HEK293 (cell line): ENCODE measurements at regions not wholly inside any gene's neighbourhood (a gene's known extent, or its start where the extent isn't known, plus 50 kb on each side); places are given as distances from the start of the nearest gene placed in this dataset.

ENCODE experiments used
- CTCF ChIA-PET: fragments of 350-600 bp; formaldehyde crosslinking; extraction: SDS; loops from one replicate; lab custom pipeline; 2021; ENCODE audit warnings: antibody characterized with exemption; lab: Yijun Ruan, JAX
- POLR2A ChIA-PET: fragments of 300-600 bp; formaldehyde crosslinking; extraction: SDS; loops from one replicate; lab custom pipeline; 2020; ENCODE audit warnings: antibody characterized with exemption, inconsistent platforms; lab: Yijun Ruan, JAX
- H3K27ac ChIP-seq: fragments of 200-500 bp; sonication (Bioruptor generic); 2 replicates; pipeline ENCODE4 v1.5.1; 2014; ENCODE audit warnings: low read depth, low read length, control low read depth, inconsistent platforms; ENCODE audit errors: extremely low read depth
- H3K36me3 ChIP-seq, 2 experiments: fragments of 200-500 bp in 1 of 2; sonication (Bioruptor generic) in 1 of 2; 1 replicate in 1 of 2; 2 replicates in 1 of 2; pipeline ENCODE4 v1.5.1; 2014 to 2017; ENCODE audit warnings: inconsistent platforms in 2 of 2, low read length in 2 of 2; ENCODE audit not compliant: control insufficient read depth in 2 of 2, insufficient read depth in 1 of 2
- H3K4me1 ChIP-seq: fragments of 200-500 bp; sonication (Bioruptor generic); 2 replicates; pipeline ENCODE4 v1.5.1; 2014; ENCODE audit warnings: mild to moderate bottlenecking, low read length, inconsistent platforms; ENCODE audit not compliant: control insufficient read depth, insufficient read depth
- H3K4me3 ChIP-seq: 2 replicates; pipeline ENCODE4 v1.5.1; 2011; ENCODE audit warnings: low read depth, mild to moderate bottlenecking, control low read depth, low read length, moderate library complexity
- H3K9me3 ChIP-seq: fragments of 200-500 bp; sonication (Bioruptor generic); 2 replicates; pipeline ENCODE4 v1.5.1; 2014; ENCODE audit warnings: low read depth, low read length, inconsistent platforms; ENCODE audit not compliant: control insufficient read depth, insufficient read depth
- HOXA7 ChIP-seq: sonication (generic); formaldehyde crosslinking; IDR thresholded peaks from 2 replicates; pipeline ENCODE4 v1.8.1; 2022; ENCODE audit warnings: missing genetic modification reagents, borderline replicate concordance
- MYNN ChIP-seq: fragments of 450-650 bp; formaldehyde crosslinking; IDR thresholded peaks from 2 replicates; pipeline ENCODE4 v1.5.1; 2016; ENCODE audit warnings: missing biosample characterization, missing genetic modification characterization, borderline replicate concordance
- REPIN1 ChIP-seq: fragments of 450-650 bp; formaldehyde crosslinking; IDR thresholded peaks from 2 replicates; pipeline ENCODE4 v1.5.1; 2017; ENCODE audit warnings: missing biosample characterization, missing genetic modification characterization, low read depth
- SP7 ChIP-seq: fragments of 450-650 bp; formaldehyde crosslinking; IDR thresholded peaks from 2 replicates; pipeline ENCODE4 v1.5.1; 2016; ENCODE audit warnings: missing biosample characterization, missing genetic modification characterization
- YY1 ChIP-seq: fragments of 450-650 bp; formaldehyde crosslinking; IDR thresholded peaks from 2 replicates; pipeline ENCODE4 v1.5.1; 2018; ENCODE audit warnings: missing biosample characterization, missing genetic modification characterization
- ZBTB1 ChIP-seq: fragments of 450-650 bp; formaldehyde crosslinking; IDR thresholded peaks from 2 replicates; pipeline ENCODE4 v1.5.1; 2016; ENCODE audit warnings: missing biosample characterization, missing genetic modification characterization
- ZBTB11 ChIP-seq: fragments of 450-650 bp; formaldehyde crosslinking; conservative IDR thresholded peaks from 2 replicates; pipeline ENCODE4 v1.5.1; 2016; ENCODE audit warnings: low read depth, missing biosample characterization, missing genetic modification characterization
- ZBTB8A ChIP-seq: fragments of 450-650 bp; formaldehyde crosslinking; IDR thresholded peaks from 2 replicates; pipeline ENCODE4 v1.5.1; 2016; ENCODE audit warnings: missing biosample characterization, missing genetic modification characterization
- ZNF133 ChIP-seq: fragments of 450-650 bp; formaldehyde crosslinking; IDR thresholded peaks from 2 replicates; pipeline ENCODE4 v1.5.1; 2016; ENCODE audit warnings: missing biosample characterization, missing genetic modification characterization
- ZNF146 ChIP-seq: fragments of 450-650 bp; formaldehyde crosslinking; IDR thresholded peaks from 2 replicates; pipeline ENCODE4 v1.5.1; 2016; ENCODE audit warnings: missing biosample characterization, missing genetic modification characterization
- ZNF148 ChIP-seq: fragments of 450-650 bp; formaldehyde crosslinking; IDR thresholded peaks from 2 replicates; pipeline ENCODE4 v1.5.0; 2017; ENCODE audit warnings: missing biosample characterization, missing genetic modification characterization, borderline replicate concordance
- ZNF175 ChIP-seq: fragments of 450-650 bp; formaldehyde crosslinking; IDR thresholded peaks from 2 replicates; pipeline ENCODE4 v1.5.1; 2016; ENCODE audit warnings: missing biosample characterization, missing genetic modification characterization
- ZNF18 ChIP-seq: fragments of 450-650 bp; formaldehyde crosslinking; IDR thresholded peaks from 2 replicates; pipeline ENCODE4 v1.5.1; 2016; ENCODE audit warnings: missing biosample characterization, missing genetic modification characterization
- ZNF23 ChIP-seq: fragments of 450-650 bp; formaldehyde crosslinking; IDR thresholded peaks from 2 replicates; pipeline ENCODE4 v1.5.1; 2016; ENCODE audit warnings: missing biosample characterization, missing genetic modification characterization, borderline replicate concordance
- ZNF311 ChIP-seq: fragments of 450-650 bp; formaldehyde crosslinking; IDR thresholded peaks from 2 replicates; pipeline ENCODE4 v1.5.1; 2017; ENCODE audit warnings: missing biosample characterization, missing genetic modification characterization, borderline replicate concordance
- ZNF514 ChIP-seq: fragments of 450-650 bp; formaldehyde crosslinking; IDR thresholded peaks from 2 replicates; pipeline ENCODE4 v1.5.1; 2016; ENCODE audit warnings: missing biosample characterization, missing genetic modification characterization
- ZNF544 ChIP-seq: fragments of 450-650 bp; formaldehyde crosslinking; IDR thresholded peaks from 2 replicates; pipeline ENCODE4 v1.5.0; 2017; ENCODE audit warnings: missing biosample characterization, missing genetic modification characterization
- ZNF596 ChIP-seq: fragments of 450-650 bp; IDR thresholded peaks from 2 replicates; pipeline ENCODE4 v1.5.0; 2018; ENCODE audit warnings: missing biosample characterization, mild to moderate bottlenecking, missing genetic modification characterization, moderate library complexity
- TF ChIP-seq, protein P1 (sequence below): fragments of 450-650 bp; formaldehyde crosslinking; IDR thresholded peaks from 2 replicates; pipeline ENCODE4 v1.5.1; 2016; ENCODE audit warnings: missing biosample characterization, missing genetic modification characterization
- TF ChIP-seq, protein P2 (sequence below): fragments of 450-650 bp; formaldehyde crosslinking; IDR thresholded peaks from 2 replicates; pipeline ENCODE4 v1.5.1; 2016; ENCODE audit warnings: missing biosample characterization, missing genetic modification characterization

DNA sequence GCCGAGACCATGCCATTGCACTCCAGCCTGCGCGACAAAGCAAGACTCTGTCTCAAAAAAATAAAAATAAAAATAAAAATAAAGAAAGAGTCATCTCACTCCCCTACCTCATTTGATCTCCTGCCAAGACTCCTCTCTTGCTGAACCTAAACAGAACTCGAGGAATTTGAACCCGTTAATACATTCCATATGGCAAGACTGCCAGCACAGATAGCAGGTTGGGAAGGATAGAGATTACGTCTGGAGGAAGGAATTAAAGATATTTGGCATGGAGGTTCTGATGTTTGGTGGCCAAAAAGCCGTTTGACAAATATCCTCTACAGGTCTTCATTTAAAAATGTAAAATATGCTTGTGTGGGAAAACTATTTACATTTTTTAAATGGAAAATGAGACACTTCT, 549.6 kb downstream of the HTR7 start:
- ChIA-PET CTCF (no interaction called here), POLR2A (no interaction called here)
- H3K4me1 ChIP-seq = 0 out of 2 replicates have a peak, but pooled peaks cover 7% of the 10 kb centered on the region
- TF ChIP-seq ZNF175 (tag by site-specific recombination) = no peak
- no peak for TF ChIP-seq ZNF311
- TF ChIP-seq ZBTB8A (tag by site-specific recombination) = no peak
- TF ChIP-seq ZBTB11 (tag by site-specific recombination) = no peak
- TF ChIP-seq ZBTB1 (tag by site-specific recombination) = no peak
- TF ChIP-seq ZNF514 = no peak
- TF ChIP-seq, protein P1, sequence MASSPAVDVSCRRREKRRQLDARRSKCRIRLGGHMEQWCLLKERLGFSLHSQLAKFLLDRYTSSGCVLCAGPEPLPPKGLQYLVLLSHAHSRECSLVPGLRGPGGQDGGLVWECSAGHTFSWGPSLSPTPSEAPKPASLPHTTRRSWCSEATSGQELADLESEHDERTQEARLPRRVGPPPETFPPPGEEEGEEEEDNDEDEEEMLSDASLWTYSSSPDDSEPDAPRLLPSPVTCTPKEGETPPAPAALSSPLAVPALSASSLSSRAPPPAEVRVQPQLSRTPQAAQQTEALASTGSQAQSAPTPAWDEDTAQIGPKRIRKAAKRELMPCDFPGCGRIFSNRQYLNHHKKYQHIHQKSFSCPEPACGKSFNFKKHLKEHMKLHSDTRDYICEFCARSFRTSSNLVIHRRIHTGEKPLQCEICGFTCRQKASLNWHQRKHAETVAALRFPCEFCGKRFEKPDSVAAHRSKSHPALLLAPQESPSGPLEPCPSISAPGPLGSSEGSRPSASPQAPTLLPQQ (tag by site-specific recombination) = no peak
- TF ChIP-seq ZNF133 = no peak
- no peak for TF ChIP-seq MYNN (tag by site-specific recombination)
- no peak for TF ChIP-seq REPIN1 (tag by site-specific recombination)
- TF ChIP-seq HOXA7 (CRISPR knock-in tag) = no peak
- TF ChIP-seq ZNF544 (tag by site-specific recombination) = no peak
- H3K36me3 ChIP-seq = no peaks in the 10 kb centered on the region
- H3K27ac ChIP-seq = no peak overlapping the region
- H3K4me3 ChIP-seq = no peak overlapping the region
- H3K9me3 ChIP-seq = no peaks in the 10 kb centered on the region

GRCh38 chr10:90313576-90314325, 544.1 kb downstream of the HTR7 start:
- POLR2A ChIA-PET = no interaction called here
- TF ChIP-seq SP7 (0 out of 2 replicates have a peak, but pooled peaks have one; percentile 12), ZNF23 (tag by site-specific recombination) (no peak)
- CTCF ChIA-PET = interaction anchor here (0.7 to 1.0 kb wide), 2 partner anchors 279 to 414 kb away, joined by 3 to 4 read pairs; no protein-coding TSS in a partner anchor

DNA sequence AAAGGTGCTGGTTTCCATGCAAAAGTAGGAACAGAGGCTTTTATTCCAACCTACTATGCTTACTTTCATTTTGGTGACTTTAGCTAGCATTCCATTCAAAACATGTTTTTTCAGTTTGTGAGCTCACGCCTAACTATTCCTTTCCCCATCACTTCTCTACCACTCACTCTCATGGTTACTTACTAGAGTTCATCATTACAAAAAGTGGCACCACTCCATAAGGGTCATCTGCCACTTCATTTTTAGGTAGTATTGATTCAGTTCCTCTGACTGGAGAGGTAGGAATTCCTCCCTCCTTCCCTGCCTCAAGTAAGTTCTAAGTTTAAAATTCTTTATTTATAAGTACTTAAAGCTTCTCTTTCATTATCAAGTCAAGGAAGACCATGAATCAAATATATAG, 543.1 kb downstream of the HTR7 start:
- POLR2A ChIA-PET = no interaction called here
- H3K36me3 ChIP-seq = no peaks in the 10 kb centered on the region
- H3K9me3 ChIP-seq = no peaks in the 10 kb centered on the region
- peaks cover 12% of the 10 kb centered on the region for H3K4me1 ChIP-seq
- CTCF ChIA-PET = interaction anchor here (0.5 to 0.7 kb wide), 3 partner anchors 22 to 471 kb away, joined by 3 to 4 read pairs (median 4); no protein-coding TSS in a partner anchor
- H3K4me3 ChIP-seq = no peak overlapping the region
- no peak overlapping the region for H3K27ac ChIP-seq
- TF ChIP-seq, protein P2, sequence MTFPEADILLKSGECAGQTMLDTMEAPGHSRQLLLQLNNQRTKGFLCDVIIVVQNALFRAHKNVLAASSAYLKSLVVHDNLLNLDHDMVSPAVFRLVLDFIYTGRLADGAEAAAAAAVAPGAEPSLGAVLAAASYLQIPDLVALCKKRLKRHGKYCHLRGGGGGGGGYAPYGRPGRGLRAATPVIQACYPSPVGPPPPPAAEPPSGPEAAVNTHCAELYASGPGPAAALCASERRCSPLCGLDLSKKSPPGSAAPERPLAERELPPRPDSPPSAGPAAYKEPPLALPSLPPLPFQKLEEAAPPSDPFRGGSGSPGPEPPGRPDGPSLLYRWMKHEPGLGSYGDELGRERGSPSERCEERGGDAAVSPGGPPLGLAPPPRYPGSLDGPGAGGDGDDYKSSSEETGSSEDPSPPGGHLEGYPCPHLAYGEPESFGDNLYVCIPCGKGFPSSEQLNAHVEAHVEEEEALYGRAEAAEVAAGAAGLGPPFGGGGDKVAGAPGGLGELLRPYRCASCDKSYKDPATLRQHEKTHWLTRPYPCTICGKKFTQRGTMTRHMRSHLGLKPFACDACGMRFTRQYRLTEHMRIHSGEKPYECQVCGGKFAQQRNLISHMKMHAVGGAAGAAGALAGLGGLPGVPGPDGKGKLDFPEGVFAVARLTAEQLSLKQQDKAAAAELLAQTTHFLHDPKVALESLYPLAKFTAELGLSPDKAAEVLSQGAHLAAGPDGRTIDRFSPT (tag by site-specific recombination) = no peak
- TF ChIP-seq ZBTB8A (tag by site-specific recombination) (no peak), YY1 (tag by site-specific recombination) (no peak), ZNF596 (tag by site-specific recombination) (no peak), ZNF18 (tag by site-specific recombination) (no peak), ZNF148 (tag by site-specific recombination) (no peak), ZNF146 (tag by site-specific recombination) (no peak)

More at GRCh38 chr10:90313576-90314325, 544.1 kb downstream of the HTR7 start:
- peaks cover 9% of the 10 kb centered on the region for H3K4me1 ChIP-seq
- no peak overlapping the region for H3K4me3 ChIP-seq
- H3K9me3 ChIP-seq = no peaks in the 10 kb centered on the region
- H3K36me3 ChIP-seq = no peaks in the 10 kb centered on the region
- H3K27ac ChIP-seq = no peak overlapping the region
